SKM-1 (cell line): ENCODE measurements at regions not wholly inside any gene's neighbourhood (a gene's known extent, or its start where the extent isn't known, plus 50 kb on each side); places are given as distances from the start of the nearest gene placed in this dataset.
"Not testable (repeated sequence)": the region's sequence is repeated elsewhere in the genome, so short reads cannot be mapped to it uniquely, and the experiment has no call there.

ENCODE experiments used
- DNase-seq: peaks from one replicate; lab custom pipeline; 2025; ENCODE audit not compliant: unreplicated experiment; lab: John Stamatoyannopoulos, UW

DNA sequence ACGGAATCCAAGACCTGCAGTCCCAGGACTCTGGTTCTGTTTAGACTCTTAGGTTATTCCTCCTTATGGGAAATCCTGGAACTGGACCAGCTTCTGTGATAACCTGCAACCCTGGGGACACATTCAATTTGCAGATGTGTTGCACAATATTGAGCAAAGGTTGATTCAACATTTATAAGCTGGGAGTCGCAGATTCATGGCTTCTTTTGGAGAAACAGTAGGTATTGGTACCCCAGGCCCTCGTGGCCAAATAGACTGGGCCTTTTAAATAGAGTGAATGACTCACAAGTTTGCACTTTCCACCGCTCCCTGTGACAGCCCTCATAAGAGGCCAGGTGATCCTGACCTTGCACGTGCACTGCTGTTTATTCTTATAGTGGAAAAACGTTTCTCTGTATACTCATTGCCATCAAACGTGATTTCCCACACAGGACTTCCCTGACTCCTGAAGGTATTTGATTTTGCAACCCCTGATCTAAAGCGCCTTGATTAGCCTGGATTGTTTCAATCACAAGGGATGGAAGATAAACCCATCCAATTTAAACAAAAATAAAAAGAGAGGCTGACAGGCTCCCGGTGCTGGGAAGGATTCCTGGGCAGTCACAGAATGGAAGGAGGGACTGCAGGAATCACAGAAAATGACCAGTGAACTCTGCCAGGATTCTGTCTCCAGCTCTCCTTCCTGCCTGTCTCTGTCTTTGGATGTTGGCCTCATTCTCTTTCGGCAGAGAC lies 98.0 kb downstream of the VCPKMT start:
- DNase-seq: no peak

DNA sequence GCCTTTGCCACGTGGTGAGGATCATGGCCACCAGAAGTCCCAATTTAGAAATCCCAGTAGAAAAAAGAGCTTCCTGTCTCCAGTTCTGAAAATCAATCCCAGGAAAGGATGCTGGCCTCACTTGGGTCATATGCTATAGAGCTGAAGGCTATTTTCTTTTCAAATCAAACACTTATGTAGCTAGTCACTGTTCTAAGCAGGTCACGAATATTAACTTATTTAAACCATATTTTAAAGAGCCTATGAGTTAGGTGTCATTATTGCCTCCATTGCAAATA lies 97.5 kb downstream of the VCPKMT start:
- no peak for DNase-seq

DNA sequence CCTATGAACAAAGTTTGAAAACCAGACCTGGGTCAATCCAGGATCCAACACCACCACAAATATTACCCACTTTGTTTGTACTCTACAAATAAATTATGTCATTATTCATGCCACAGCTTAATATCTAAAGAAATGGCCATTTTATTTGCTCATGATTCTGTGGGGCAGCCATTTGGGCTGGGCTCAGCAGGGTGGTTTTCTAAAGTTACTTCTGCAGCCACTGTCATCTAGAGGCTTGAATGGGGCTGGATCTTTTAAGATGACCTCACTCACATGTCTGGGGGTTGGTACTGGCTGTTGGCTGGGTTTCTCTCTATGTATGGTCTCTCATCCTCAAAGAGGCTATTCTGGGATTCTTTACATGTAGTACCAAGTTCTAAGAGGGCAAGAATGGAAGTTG lies 96.2 kb downstream of the VCPKMT start:
- DNase-seq: no peak

DNA sequence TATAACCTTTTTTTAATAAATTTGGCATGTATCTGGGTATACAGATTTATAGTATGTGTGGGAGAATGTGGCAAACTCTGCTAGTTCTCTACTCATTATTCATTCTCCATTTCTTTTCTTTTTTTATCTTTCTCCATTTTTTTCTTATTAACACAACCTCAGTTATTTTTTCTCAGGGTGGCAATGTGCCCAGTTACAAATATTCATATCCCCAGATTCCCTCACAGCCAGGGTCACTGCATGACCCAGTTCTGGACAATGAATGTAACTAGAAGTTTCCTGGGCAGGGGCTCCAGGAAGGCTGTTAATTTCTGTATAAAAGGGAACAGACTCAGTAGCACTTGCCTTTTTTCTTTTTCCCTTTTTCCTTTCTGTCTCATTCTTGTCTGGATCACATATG lies 95.6 kb downstream of the VCPKMT start:
- DNase-seq: no peak

- DNase-seq: no peak
Measured at GRCh38 chr14:50021261-50022031, 94.9 kb downstream of the VCPKMT start.

DNA sequence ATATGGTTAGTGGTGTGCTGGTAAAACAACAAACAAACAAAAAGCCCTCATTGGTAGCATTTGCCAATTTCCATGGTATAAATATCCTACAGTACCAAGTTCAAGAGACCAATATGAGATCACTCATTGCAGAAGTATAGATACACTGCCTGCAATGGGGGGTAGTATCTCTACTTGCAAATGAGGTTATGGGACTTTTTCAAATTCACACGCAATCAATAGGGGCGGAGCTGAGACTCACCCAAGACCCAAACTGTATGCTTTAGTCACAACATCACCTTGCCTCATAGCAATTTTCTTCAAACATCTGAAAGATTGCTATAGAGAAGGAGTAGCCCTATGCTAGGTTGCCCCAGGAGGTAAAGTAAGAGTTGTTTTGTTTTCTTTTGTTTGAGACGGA lies 93.7 kb downstream of the VCPKMT start:
- DNase-seq: no peak

DNA sequence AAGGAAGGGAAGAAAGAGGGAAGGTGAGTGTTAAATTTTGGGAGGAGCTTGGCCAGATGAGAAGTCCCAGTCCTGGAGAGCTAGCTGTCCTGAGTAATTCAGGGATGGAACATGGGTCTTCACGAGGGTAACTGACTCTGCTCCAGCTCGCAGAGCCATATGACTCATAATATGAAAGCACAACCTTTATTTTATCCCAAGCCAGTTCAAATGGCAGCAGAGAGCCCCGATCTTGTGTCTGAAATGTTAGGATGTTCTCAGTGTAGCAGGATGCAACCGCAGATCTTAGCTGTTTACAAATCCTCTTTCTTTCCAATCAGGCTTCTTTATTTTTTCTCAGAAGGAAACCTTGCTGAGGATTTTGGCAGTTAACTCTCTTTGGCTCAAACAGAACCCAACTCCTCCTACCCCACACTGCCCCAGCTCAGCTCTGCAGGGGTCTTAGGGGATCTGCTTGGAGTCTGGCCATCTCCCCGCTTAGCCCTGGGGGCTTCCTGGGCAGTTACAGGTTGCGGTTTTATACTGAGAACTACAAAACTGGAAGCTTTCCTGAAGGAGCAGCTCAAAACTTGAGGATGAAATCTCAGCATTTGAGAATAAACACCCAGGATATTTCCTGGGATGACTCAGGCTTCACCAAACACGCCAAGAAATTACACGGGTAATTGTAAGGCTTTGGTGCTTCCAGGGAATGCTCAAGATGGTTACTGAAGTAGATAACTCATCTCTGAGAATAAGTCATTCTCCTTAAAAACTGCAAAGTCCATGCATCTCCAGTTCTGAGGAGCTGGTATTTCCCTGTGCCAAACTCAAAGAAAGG lies 92.5 kb downstream of the VCPKMT start:
- no peak for DNase-seq

DNA sequence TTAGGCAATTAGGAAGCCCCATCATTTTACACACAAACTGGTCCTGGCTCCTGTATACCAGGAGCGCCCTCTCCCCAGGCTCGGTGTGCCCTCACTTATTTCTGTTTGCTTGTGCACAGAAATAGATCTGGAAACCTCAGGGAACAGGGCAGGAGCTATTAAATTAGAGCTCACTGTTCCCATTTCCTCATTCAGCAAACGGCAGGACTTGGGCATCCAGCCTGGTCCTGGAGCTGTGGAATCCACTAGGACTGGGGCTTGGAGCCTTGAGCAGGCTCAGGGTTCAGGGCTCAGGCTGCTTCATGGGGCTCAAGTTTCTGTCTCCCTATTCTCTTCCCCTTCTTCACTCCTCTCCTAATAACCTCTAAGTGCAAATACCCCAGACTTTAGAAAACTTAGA lies 91.3 kb downstream of the VCPKMT start:
- DNase-seq: no peak

DNA sequence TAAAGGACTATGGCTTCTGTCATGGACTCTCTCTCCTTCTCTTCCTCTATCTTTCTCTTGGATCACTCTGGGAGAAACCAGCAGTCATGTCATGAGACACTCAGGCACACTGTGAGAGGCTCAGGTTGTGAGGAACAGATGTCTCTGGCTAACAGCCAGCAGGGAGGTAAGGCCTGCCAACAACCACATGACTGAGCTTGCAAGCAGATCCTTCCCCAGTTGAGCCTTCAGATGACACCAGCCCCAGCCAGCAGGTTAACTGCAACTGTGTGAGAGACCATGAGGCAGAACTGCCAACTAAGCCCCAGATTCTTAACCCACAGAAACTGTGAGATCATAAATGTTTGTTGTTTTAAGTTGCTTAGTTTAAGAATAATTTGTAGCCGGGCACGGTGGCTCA lies 90.6 kb downstream of the VCPKMT start:
- DNase-seq: no peak

DNA sequence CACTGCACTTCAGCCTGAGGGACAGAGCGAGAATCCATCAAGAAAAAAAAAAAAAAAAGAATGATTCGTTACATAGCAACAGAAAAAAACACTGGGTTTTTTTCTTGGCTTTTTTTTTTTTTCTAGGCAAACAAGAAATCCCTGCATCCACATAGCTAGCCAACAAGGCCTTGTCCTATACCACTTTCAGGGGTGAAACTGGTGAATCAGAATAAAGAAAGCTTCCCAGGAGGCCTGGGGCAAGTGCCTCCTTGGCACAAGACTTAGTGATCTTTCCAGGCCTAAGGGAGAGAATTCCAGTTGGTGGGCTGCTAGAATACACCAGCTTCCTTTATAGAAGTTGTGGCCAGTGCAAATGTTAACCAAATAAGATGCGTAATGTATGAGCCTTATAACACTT lies 90.0 kb downstream of the VCPKMT start:
- DNase-seq: no peak

DNA sequence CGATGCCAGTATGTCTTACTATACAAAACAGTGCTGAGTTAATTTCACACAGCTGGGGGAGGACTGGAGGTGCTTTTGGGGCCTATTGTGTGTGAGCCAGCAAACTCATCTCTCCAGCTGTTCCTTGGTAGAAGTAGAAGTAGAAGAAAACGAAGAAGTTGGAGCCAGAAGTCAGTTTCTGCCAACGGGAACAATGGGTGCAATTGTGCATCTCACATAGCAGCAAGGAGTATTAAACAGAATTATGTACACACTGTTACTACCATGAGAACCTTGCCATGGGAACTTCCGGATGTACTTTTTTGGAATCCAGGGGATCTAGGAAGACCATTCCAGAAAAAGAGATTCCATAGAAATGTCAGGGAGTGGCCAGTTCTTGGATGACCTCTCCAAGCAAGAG lies 88.6 kb downstream of the VCPKMT start:
- DNase-seq: no peak

DNA sequence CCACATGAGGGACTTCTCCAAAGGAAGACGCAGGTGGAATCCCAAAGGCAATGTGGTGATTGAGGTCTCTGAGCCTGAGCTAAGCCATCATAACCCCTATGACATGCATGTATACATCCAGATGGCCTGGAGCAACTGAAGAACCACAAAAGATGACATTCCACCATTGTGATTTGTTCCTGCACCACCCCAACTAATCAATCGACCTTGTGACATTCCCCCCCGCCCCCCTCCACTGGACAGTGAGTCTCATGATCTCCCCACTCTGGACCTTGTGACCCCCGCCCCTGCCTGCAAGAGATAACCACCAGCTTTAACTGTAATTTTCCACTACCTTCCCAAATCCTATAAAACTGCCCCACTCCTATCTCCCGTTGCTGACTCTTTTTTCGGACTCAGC lies 87.9 kb downstream of the VCPKMT start:
- no peak for DNase-seq

DNA sequence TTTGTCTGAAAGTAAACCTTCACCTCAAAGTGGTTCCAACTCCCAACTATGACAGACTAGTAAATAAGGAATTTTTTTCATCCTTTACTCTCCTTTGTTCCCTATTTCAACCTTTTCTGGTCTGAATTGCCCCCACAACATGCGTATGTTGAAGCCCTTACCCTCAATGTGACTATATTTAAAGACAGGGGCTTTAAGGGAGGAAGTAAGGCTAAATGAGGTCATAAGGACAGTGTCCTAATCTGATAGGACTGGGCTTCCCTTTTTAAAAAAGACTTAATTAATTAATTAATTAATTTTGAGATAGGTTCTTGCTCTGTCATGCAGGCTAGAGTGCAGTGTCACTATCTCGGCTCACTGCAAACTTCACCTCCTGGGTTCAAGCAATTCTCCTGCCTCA lies 86.3 kb downstream of the VCPKMT start:
- DNase-seq: no peak

GRCh38 chr14:50030911-50031310 lies 85.5 kb downstream of the VCPKMT start:
- not testable (repeated sequence) for DNase-seq

DNA sequence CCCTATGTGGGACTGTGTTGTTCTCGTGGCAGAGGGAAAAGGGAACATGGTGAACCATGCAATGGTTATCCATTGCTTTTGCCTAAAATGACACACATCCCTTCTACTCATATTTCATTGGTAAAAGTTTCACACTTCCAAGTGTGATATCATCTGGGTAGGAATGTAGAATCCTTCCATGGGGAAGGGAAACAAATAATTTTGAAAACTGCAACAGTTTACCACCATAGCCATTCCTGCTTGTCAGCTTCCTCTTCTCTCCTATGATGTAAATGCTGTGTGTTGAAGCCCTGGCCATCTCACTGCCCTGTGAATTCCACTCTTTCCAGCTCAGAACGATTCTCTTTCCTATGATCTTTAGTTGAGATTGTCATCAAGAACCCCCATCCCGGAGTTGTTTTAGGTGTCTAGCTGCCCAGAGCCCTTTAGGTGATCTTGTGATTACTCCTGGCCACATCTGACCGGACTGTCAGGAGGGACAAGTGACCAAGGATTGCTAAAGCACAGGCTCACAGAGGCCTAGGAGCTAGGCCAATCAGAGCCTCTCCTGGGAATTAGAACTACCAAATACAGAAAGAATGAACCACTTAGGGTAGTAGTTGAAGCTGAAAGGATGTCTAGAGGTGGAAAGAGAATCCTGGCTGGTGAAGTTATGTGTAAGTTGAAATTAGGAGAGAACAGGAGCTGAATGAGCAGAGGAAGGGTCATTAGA lies 84.6 kb downstream of the VCPKMT start:
- no peak for DNase-seq

GRCh38 chr14:50032462-50033167 lies 83.8 kb downstream of the VCPKMT start:
- DNase-seq: not testable (repeated sequence)

DNA sequence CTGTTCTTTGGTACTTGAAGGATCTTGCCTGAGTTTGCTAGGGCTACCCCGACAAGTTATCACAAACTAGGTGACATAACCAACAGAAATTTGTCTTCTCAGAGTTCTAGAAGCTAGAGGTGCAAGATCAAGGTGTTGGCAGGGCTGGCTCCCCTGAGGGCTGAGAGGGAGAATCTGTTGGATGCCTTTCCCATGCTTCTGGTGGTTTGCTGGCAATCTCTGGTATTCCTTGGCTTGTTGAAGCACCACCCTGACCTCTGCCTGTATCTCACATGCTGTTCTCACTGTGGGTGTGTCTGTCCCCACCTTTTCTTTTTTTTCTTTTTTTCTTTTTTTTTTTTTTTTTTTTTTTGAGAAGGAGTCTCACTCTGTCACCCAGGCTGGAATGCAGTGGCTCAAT lies 81.2 kb downstream of the VCPKMT start:
- no peak for DNase-seq

DNA sequence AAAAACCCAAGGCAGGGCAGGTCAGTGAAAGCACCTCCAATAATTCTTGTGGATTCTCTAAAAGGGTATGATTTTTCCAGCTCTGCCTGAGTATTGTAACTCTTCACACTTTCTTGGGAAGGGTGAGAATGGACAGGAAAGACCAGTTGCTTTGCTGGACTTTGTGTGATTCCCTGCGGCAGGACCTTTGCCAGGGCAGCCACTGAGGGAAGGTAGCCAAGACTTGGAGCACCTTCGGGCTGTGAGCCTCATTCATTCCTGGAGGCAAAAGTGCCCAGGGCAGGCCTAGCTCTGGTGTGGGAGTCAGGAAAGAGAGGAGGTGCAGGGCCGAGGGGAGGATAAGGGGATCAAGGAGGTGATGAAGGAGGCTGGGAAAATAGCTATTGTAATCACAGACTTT lies 80.2 kb downstream of the VCPKMT start:
- no peak for DNase-seq

- no peak for DNase-seq
Measured at GRCh38 chr14:50036637-50037036, 79.7 kb downstream of the VCPKMT start.

DNA sequence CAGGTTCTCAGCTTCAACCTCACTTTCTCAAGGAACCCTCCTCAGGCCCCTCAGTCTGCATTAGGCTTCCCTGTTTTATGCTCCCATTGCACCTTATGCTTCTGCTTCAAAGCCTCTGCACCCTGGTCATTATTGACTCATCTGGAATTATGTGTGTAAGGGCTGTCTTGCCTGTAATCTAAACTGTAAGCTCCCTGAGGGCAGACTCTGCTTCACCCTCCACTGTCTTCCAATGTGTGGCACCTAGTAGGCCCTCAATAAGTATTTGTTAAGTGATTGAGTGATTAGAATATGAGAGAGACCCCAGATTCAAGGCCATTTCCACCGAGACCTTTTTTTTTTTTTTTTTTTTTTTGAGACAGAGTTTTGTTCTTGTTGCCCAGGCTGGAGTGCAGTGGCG lies 79.1 kb downstream of the VCPKMT start:
- no peak for DNase-seq

- no peak for DNase-seq
Measured at GRCh38 chr14:50037852-50038251, 78.5 kb downstream of the VCPKMT start.
